GM13977 (cell line): ENCODE measurements at regions not wholly inside any gene's neighbourhood (a gene's known extent, or its start where the extent isn't known, plus 50 kb on each side); places are given as distances from the start of the nearest gene placed in this dataset.

Experiments used
- DNase-seq: peaks from one replicate; pipeline ENCODE4 v3.0.0; 2012; ENCODE audit warnings: low spot score
- in situ Hi-C: fragments of 300-500 bp; cut with MboI; formaldehyde crosslinking; loops from one replicate; pipeline ENCODE4 v1.12.0; 2022; ENCODE audit warnings: low sequenced_read_pairs, low pct_unique_long_range_greater_than_20kb, mixed read lengths, inconsistent platforms; ENCODE audit not compliant: unreplicated experiment
- TF ChIP-seq, protein P1 (sequence below): IDR thresholded peaks from 2 replicates; pipeline ENCODE4 v1.5.1; 2012; ENCODE audit warnings: mild to moderate bottlenecking, control low read depth; ENCODE audit not compliant: insufficient read depth; ENCODE audit errors: extremely low read depth, missing control alignments

DNA sequence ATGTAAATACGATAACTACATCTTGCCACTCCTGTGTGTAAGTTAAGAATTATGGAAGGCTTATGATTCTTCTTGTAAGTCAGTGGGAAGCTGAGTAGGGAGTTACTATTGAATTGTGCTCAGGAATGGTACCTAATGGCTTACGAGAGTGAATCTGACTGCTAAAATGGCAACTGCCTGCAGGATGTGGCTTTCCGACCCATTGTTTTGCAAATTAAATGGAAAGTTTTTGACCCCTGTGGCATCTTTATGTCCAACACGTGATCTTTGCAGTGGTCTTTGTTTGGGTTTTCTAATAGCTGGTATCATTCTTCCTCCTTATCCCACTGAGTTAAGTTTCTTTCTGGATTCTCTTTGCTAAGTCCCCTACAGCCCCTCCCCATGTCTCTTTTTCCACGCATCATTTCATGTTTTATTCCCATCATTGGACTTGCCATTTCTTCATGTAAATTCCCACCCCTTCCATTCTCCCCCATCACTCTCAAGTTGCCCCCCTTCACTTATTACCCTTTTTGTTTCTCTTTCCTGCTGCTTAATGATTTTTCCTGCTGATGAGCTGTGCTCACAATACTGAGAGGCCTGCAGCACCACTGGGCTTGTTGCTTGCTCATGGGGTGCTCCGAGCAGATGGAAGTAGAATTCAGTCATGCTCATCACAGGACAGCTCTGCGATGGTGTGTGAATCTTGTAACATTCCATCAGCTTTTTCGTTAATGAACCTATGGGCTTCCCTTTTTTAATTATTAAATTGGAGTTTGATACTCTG lies 428.2 kb upstream of the IL12A start:
- TF ChIP-seq, protein P1, sequence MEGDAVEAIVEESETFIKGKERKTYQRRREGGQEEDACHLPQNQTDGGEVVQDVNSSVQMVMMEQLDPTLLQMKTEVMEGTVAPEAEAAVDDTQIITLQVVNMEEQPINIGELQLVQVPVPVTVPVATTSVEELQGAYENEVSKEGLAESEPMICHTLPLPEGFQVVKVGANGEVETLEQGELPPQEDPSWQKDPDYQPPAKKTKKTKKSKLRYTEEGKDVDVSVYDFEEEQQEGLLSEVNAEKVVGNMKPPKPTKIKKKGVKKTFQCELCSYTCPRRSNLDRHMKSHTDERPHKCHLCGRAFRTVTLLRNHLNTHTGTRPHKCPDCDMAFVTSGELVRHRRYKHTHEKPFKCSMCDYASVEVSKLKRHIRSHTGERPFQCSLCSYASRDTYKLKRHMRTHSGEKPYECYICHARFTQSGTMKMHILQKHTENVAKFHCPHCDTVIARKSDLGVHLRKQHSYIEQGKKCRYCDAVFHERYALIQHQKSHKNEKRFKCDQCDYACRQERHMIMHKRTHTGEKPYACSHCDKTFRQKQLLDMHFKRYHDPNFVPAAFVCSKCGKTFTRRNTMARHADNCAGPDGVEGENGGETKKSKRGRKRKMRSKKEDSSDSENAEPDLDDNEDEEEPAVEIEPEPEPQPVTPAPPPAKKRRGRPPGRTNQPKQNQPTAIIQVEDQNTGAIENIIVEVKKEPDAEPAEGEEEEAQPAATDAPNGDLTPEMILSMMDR: no peak
- in situ Hi-C loops: no loop called here
- no peak for DNase-seq

DNA sequence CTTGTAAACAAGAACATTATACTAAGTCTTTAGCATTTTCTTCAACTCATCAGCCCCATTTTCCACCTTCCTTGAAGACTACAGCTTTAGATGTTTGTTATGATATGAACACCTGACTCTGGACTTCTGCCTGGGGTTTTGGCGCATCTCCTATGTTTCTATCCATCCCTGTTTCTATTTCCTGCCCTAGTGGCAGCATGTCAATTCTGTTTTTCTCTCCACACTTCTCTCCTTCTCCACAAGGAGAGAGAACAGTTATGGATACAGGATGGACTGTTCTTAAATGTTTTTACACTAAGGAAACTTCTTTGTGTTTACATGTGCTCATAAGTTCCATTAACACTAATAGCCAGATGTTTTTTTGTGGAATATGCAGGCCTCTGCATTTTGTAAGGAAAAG lies 423.3 kb upstream of the IL12A start:
- in situ Hi-C loops: no loop called here
- no peak for DNase-seq
- TF ChIP-seq, protein P1: no peak

DNA sequence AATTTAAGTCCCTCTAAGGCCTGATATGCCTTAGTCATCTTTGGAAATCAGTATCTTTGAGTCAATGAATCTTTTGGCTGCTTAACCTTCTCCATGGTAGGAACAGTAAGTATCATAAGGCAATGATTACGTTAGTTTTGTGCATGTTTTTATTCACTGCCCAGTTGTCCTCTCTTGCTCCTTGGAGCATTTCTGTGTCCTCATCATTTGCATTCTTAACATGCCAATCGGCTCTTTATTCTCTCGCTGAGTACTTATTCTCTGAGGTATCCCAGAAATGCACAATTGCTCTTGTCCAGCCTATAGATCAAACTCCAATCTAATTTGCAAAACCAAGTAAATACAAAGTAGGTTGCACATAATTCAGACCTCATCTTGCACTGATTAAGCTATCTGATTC lies 405.0 kb upstream of the IL12A start:
- no peak for DNase-seq
- in situ Hi-C loops: no loop called here
- TF ChIP-seq, protein P1: no peak

- TF ChIP-seq, protein P1: no peak
- no peak for DNase-seq
- in situ Hi-C loops: no loop called here
These were observed 404.2 kb upstream of the IL12A start for GRCh38 chr3:159584421-159584820.

DNA sequence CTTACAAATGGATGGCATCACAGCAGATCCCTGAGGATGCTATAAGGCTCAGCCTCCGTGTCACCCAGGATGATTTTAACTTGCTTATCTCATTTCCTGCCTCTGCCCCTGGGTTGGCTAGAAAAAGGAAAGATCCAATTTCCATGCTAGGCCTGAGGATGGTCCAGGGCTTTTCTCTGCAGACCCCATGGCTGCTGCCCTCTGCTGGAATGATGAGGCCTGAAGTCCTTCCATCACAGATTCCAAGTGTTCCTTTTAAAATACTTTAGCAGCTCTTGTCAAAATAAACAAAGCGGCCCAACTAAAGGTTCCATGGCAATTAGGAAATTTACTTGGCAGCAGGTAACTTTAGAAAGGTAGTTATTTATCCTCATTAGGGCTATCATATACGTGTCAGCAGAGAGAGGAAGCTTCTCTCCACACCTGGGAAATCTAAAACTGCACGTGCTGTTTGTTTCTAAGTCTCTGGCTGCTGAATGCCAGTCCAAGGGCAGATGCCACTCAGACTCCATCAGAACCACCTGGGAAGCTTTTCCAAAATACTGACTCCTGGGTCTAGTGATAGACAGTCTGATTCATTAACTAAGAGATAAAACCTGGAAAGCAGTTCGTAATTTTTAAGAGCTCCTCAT lies 401.9 kb upstream of the IL12A start:
- TF ChIP-seq, protein P1: peak; percentile 5
- in situ Hi-C loops: no loop called here
- no peak for DNase-seq

- TF ChIP-seq, protein P1: no peak
- in situ Hi-C loops: no loop called here
- DNase-seq: no peak
These were observed 394.6 kb upstream of the IL12A start for GRCh38 chr3:159593927-159594605.
